WTC11 (cell line): ENCODE measurements at regions not wholly inside any gene's neighbourhood (a gene's known extent, or its start where the extent isn't known, plus 50 kb on each side); places are given as distances from the start of the nearest gene placed in this dataset.
"Not testable (repeated sequence)": the region's sequence is repeated elsewhere in the genome, so short reads cannot be mapped to it uniquely, and the experiment has no call there.

Experiments
- ATAC-seq: fragments of 200-7000 bp; cut with Tn5 transposase; 2 replicates; pipeline ENCODE4 v1.10.0; 2021; ENCODE audit warnings: mild to moderate bottlenecking, moderate library complexity
- CTCF ChIA-PET: fragments of 300-600 bp; sonication (Branson Sonifier 250); formaldehyde crosslinking; loops from one replicate; lab custom pipeline; 2021; ENCODE audit warnings: antibody characterized with exemption; lab: Charles Lee
- POLR2A ChIA-PET: fragments of 350-600 bp; sonication (Branson Sonifier 250); formaldehyde crosslinking; loops from one replicate; lab custom pipeline; 2021; ENCODE audit warnings: antibody characterized with exemption; lab: Charles Lee
- DNase-seq: peaks from one replicate; pipeline ENCODE4 v3.0.0; 2021; ENCODE audit warnings: low spot score
- H3K27ac Mint-ChIP-seq: 2 replicates; pipeline ENCODE4 v1.8.0; 2021; ENCODE audit warnings: mixed read lengths
- H3K27me3 Mint-ChIP-seq: 2 replicates; pipeline ENCODE4 v1.8.0; 2021; ENCODE audit warnings: low read depth, mild to moderate bottlenecking, moderate library complexity, mixed read lengths
- H3K36me3 Mint-ChIP-seq: 2 replicates; pipeline ENCODE4 v1.8.0; 2021; ENCODE audit warnings: mixed read lengths
- H3K4me1 Mint-ChIP-seq: 2 replicates; pipeline ENCODE4 v1.8.0; 2022; ENCODE audit warnings: mixed read lengths
- H3K4me3 Mint-ChIP-seq: 2 replicates; pipeline ENCODE4 v1.8.0; 2021; ENCODE audit warnings: mild to moderate bottlenecking, moderate library complexity, mixed read lengths
- H3K9me3 Mint-ChIP-seq: 2 replicates; pipeline ENCODE4 v1.8.0; 2021; ENCODE audit warnings: mixed read lengths
- FOXP1 ChIP-seq: sonication (generic); formaldehyde crosslinking; IDR thresholded peaks from 2 replicates; pipeline ENCODE4 v1.8.0; 2022; ENCODE audit warnings: missing genetic modification reagents, mild to moderate bottlenecking, moderate library complexity, borderline replicate concordance
- JUN ChIP-seq: sonication (generic); formaldehyde crosslinking; IDR thresholded peaks from 2 replicates; pipeline ENCODE4 v1.8.0; 2023; ENCODE audit warnings: mild to moderate bottlenecking, missing genetic modification reagents
- RORB ChIP-seq: fragments of 250-450 bp; sonication (Bioruptor Pico); IDR thresholded peaks from 2 replicates; pipeline ENCODE4 v1.9.0; 2021; ENCODE audit warnings: mild to moderate bottlenecking
- SMAD4 ChIP-seq: sonication (generic); formaldehyde crosslinking; IDR thresholded peaks from 2 replicates; pipeline ENCODE4 v1.8.0; 2022; ENCODE audit warnings: mild to moderate bottlenecking, missing genetic modification reagents
- ZBTB21 ChIP-seq: sonication (generic); formaldehyde crosslinking; IDR thresholded peaks from 2 replicates; pipeline ENCODE4 v1.8.1; 2023; ENCODE audit warnings: mild to moderate bottlenecking, missing genetic modification reagents, borderline replicate concordance
- ZNF219 ChIP-seq: sonication (generic); formaldehyde crosslinking; IDR thresholded peaks from 2 replicates; pipeline ENCODE4 v1.8.0; 2023; ENCODE audit warnings: missing genetic modification reagents, mild to moderate bottlenecking, borderline replicate concordance
- ZNF317 ChIP-seq: sonication (generic); formaldehyde crosslinking; IDR thresholded peaks from 2 replicates; pipeline ENCODE4 v1.8.1; 2023; ENCODE audit warnings: low read depth, mild to moderate bottlenecking, moderate library complexity, missing genetic modification reagents, borderline replicate concordance
- TF ChIP-seq, protein P1 (sequence below): sonication (generic); formaldehyde crosslinking; IDR thresholded peaks from 2 replicates; pipeline ENCODE4 v1.8.0; 2023; ENCODE audit warnings: missing genetic modification reagents
- TF ChIP-seq, protein P2 (sequence below): sonication (generic); formaldehyde crosslinking; IDR thresholded peaks from 2 replicates; pipeline ENCODE4 v1.8.1; 2023; ENCODE audit warnings: mild to moderate bottlenecking, missing genetic modification reagents, moderate library complexity
- TF ChIP-seq, protein P3 (sequence below): sonication (generic); formaldehyde crosslinking; IDR thresholded peaks from 2 replicates; pipeline ENCODE4 v1.8.0; 2022; ENCODE audit warnings: mild to moderate bottlenecking, missing genetic modification reagents

DNA sequence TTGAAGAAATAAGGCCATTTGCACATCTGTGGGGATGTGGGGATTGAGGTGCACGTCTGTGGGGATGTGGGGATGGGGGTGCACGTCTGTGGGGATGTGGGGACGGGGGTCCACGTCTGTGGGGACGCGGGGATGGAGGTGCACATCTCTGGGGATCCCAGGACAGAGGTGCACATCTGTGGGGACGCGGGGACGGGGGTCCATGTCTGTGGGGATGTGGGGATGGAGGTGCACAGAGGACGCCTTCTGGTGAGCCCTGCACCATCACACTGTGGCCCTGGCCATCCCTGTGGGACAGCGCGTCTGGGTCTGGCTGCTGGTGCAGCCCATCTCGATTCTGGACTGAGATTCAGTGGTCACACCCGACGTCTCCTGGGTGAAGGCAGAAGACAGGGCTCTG is 161.4 kb downstream of the LAT start:
- ChIA-PET CTCF (no interaction called here), POLR2A (no interaction called here)
- Mint-ChIP-seq H3K4me3 (no peak overlapping the region), H3K27ac (no peak overlapping the region), H3K9me3 (no peaks in the 10 kb centered on the region), H3K36me3 (no peaks in the 10 kb centered on the region), H3K4me1 (no peaks in the 10 kb centered on the region), H3K27me3 (no peaks in the 10 kb centered on the region)
- ATAC-seq (no peak), DNase-seq (no peak)
- TF ChIP-seq ZNF219 (CRISPR knock-in tag) (no peak), RORB (no peak), ZNF317 (CRISPR knock-in tag) (no peak), SMAD4 (CRISPR knock-in tag) (no peak), ZBTB21 (no peak), JUN (CRISPR knock-in tag) (no peak), FOXP1 (CRISPR knock-in tag) (no peak)
- TF ChIP-seq, protein P1, sequence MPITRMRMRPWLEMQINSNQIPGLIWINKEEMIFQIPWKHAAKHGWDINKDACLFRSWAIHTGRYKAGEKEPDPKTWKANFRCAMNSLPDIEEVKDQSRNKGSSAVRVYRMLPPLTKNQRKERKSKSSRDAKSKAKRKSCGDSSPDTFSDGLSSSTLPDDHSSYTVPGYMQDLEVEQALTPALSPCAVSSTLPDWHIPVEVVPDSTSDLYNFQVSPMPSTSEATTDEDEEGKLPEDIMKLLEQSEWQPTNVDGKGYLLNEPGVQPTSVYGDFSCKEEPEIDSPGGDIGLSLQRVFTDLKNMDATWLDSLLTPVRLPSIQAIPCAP: no peak
- TF ChIP-seq, protein P2, sequence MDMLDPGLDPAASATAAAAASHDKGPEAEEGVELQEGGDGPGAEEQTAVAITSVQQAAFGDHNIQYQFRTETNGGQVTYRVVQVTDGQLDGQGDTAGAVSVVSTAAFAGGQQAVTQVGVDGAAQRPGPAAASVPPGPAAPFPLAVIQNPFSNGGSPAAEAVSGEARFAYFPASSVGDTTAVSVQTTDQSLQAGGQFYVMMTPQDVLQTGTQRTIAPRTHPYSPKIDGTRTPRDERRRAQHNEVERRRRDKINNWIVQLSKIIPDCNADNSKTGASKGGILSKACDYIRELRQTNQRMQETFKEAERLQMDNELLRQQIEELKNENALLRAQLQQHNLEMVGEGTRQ: no peak
- TF ChIP-seq, protein P3, sequence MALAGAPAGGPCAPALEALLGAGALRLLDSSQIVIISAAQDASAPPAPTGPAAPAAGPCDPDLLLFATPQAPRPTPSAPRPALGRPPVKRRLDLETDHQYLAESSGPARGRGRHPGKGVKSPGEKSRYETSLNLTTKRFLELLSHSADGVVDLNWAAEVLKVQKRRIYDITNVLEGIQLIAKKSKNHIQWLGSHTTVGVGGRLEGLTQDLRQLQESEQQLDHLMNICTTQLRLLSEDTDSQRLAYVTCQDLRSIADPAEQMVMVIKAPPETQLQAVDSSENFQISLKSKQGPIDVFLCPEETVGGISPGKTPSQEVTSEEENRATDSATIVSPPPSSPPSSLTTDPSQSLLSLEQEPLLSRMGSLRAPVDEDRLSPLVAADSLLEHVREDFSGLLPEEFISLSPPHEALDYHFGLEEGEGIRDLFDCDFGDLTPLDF (CRISPR knock-in tag): no peak

DNA sequence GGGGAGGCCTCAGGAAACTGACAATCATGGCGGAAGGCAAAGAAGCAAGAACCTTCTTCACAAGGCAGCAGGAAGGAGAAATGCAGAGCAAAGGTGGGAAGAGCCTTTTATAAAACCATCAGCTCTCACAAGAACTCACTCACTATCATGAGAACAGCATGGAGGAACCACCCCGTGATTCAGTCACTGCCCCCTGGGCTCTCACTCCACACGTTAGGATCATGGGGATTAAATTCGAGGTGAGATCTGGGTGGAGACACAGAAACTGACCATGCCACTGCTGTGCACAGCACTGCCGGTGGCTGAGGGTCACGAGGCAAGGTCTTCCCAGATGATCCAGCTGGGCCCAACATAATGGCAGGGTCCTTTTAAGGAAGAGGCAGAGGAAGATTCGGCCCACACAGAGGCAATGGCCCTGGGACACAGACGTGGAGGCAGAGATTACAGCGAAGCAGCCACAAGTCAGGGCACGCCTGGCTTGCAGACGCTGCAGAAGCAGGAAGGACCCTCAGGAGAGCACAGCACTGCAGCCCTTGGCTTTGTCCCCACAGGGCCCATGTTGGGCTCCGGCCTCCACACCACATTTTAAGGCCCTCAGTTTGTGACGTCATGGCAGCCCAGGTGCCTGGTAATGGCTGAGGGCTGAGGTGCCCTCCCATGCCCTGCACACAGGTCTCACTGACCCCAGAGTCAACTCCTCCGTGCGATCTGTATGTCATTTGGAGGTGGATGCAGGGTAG is 160.8 kb downstream of the LAT start:
- ATAC-seq, H3K4me1 Mint-ChIP-seq, H3K9me3 Mint-ChIP-seq, POLR2A ChIA-PET, H3K27ac Mint-ChIP-seq, H3K4me3 Mint-ChIP-seq, DNase-seq, H3K36me3 Mint-ChIP-seq, CTCF ChIA-PET, H3K27me3 Mint-ChIP-seq: not testable (repeated sequence)

DNA sequence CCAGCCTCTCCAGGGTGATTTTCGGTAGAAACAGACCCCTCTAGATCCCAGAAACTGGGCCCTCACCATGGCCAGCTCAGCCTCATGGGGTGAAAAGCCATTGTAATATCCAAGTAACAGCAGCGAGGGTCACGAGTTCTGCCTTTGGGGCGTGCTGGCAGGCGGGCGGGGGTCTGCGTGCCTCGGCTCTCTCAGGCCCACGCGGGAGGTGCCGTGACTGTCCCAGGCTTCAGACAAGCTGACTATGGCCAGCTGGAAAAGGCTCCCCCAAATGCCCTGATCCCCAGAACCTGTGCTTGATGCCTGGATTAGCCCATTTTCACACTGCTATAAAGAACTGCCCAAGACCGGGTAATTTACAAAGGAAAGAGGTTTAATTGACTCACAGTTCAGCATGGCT is 160.2 kb downstream of the LAT start:
- H3K4me3 Mint-ChIP-seq, POLR2A ChIA-PET, ATAC-seq, CTCF ChIA-PET, DNase-seq, H3K27me3 Mint-ChIP-seq, H3K9me3 Mint-ChIP-seq, H3K4me1 Mint-ChIP-seq, H3K27ac Mint-ChIP-seq, H3K36me3 Mint-ChIP-seq: not testable (repeated sequence)

DNA sequence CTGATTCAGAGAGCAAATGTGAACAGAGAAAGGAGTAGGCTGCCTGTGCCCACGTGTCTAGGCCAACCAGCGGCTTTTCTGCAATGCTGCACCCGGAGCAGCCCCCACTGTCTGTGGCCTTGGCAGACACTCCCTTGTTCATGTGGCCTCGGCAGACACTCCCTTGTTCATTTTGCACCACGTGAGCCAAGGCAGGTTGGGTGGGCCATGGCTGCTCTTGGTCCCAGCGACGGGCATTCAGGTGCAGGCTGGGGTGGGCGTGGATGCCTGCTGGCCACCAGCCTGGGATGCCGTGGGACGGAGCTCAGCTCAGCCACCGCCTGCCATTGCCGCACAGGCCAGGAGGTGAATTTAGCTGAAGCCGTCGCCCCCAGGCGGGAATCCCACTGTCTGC is 159.8 kb downstream of the LAT start:
- H3K27me3 Mint-ChIP-seq, H3K9me3 Mint-ChIP-seq, ATAC-seq, DNase-seq, H3K27ac Mint-ChIP-seq, POLR2A ChIA-PET, H3K4me3 Mint-ChIP-seq, H3K4me1 Mint-ChIP-seq, H3K36me3 Mint-ChIP-seq, CTCF ChIA-PET: not testable (repeated sequence)

DNA sequence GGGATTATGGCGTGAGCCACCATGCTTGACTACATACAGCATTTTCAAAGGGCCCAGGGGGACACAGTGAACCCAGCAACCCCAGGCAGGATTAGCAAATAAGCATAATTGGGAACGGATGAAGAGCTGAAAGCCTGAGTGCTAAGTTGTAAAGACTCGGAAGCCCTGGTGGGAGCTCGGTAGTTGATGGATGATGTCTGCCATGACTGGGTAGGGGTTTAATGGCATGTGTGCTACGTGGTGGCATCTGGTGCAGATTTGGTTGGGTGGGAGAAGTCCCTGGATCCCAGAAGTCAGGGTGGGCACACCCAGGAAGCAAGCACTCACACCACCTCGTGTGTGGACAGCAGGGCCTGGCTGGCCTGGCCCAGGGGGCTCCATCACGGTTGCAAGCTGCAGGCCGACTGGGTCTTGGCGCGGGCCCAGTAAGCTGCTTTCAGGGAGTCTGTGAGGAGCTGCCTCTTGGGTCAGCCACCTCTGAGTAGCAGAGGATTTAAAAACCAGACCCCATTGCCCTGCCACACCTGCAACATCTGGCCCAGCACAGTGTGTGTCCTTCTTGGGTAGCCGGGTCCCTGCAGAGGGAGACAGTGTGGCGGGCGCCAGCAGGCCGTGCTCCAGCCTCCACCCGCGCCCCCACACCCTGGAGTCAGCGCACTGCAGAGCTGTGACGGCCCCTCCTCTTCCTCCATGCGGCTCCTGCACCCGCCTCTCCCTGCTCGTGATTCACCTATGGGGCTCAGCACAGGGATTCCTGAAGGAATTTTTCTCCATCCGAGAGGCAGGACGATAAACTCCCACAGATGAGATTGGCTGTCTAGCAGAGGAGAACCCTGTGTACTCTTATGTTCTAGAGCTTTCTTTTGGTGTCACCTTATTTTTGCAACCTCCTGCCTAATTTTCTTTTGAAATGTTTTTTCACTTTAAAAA is 159.2 kb downstream of the LAT start:
- ATAC-seq, H3K36me3 Mint-ChIP-seq, H3K27ac Mint-ChIP-seq, POLR2A ChIA-PET, H3K27me3 Mint-ChIP-seq, H3K4me3 Mint-ChIP-seq, DNase-seq, H3K9me3 Mint-ChIP-seq, CTCF ChIA-PET, H3K4me1 Mint-ChIP-seq: not testable (repeated sequence)

DNA sequence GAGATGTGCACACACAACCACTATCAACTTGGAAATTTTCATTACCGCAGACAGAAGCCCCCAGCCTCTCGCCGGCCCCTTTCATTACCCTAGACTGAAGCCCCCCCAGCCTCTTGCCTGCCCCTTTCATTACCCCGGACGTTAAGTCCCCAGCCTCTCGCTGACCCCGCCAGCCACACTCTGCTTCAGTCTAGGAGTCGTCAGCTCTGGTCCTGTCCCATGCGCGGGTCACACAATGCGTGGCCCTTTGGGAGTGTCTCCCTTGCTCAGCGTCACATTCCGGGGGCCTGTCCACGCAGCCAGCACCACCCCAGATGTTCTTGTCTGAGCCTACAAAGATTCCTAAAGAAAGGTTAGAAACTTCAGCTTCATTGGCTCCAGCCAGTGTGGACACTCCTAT is 157.7 kb downstream of the LAT start:
- H3K27ac Mint-ChIP-seq, H3K27me3 Mint-ChIP-seq, H3K9me3 Mint-ChIP-seq, H3K36me3 Mint-ChIP-seq, H3K4me1 Mint-ChIP-seq, DNase-seq, CTCF ChIA-PET, POLR2A ChIA-PET, H3K4me3 Mint-ChIP-seq, ATAC-seq: not testable (repeated sequence)
